ENCODE measurements at regions not wholly inside any gene's neighbourhood (a gene's known extent, or its start where the extent isn't known, plus 50 kb on each side); places are given as distances from the start of the nearest gene placed in this dataset.
"Not testable (repeated sequence)": the region's sequence is repeated elsewhere in the genome, so short reads cannot be mapped to it uniquely, and the experiment has no call there.

DNA sequence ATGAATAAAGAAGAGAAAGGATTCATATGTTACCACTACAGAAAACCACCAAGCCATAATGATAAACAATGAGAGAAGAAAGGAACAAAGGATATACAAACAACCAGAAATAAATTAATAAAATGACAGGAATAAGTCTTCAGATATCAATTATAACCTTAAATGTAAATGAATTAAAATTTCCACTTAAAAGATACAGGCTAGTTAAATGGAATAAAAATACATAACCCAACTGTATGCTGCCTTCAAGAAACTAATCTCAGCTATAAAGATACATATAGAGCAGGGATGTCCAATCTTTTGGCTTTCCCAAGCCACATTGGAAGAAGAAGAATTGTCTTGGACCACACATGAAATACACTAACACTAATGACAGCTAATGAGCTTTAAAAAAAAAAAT, 135.9 kb upstream of the GJE1 start:
- no peak overlapping the region for H3K27ac Mint-ChIP-seq
- H3K9me3 Mint-ChIP-seq, result peaks cover 8% of the 10 kb centered on the region
- no peaks in the 10 kb centered on the region for H3K4me1 Mint-ChIP-seq (ENCODE audit: low read depth)
- intact Hi-C loops (cut with micrococcal nuclease), result no loop called here
- DNase-seq (ENCODE audit: low spot score), result no peak
- H3K4me3 Mint-ChIP-seq, result no peak overlapping the region
- H3K36me3 Mint-ChIP-seq (ENCODE audit: low read depth), result no peaks in the 10 kb centered on the region
- no peaks in the 10 kb centered on the region for H3K27me3 Mint-ChIP-seq (ENCODE audit: insufficient read depth)

DNA sequence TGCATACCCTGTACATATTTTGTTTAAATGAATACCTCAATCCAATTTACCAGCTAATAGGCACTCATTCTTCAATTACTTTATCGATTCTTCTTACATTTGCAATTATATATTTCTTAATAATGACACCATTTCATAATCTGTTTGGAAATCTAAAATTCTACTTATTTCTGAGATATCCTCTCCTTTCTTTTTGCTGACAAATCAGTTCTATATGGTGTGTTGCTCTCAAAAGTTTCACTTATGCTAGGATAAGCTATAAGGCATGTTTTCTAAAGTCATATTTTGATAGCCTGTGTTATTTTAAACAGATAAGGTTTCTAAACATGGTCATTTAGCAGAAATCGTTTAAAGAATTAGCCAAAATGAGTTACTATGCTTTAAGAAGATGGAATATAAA, 140.6 kb upstream of the GJE1 start:
- DNase-seq (ENCODE audit: low spot score), result no peak
- Mint-ChIP-seq H3K9me3 (peaks cover 8% of the 10 kb centered on the region), H3K4me1 (ENCODE audit: low read depth) (no peaks in the 10 kb centered on the region)

DNA sequence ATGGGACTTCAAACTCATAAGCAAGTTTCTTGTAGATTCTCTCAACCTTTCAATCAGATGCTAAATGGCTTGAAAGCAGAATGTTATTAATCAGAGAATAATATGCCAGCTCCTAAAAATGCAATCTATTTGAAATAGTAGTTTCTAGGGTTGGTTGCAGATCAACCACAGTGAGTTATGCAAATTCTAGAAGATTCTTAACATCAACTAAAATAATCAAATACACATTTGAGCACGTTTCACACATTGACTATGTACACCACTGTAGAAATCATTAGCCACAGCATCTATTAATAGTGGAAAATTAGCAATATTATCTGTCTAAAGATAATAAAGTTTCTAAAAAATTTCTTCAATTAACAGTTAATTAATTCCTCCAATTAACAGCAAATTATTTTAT, 141.9 kb upstream of the GJE1 start:
- Mint-ChIP-seq H3K4me1 (ENCODE audit: low read depth) (no peaks in the 10 kb centered on the region), H3K36me3 (ENCODE audit: low read depth) (no peaks in the 10 kb centered on the region), H3K27ac (no peak overlapping the region), H3K9me3 (peaks cover 5% of the 10 kb centered on the region), H3K27me3 (ENCODE audit: insufficient read depth) (no peaks in the 10 kb centered on the region), H3K4me3 (no peak overlapping the region)
- DNase-seq (ENCODE audit: low spot score), result no peak
- intact Hi-C loops (cut with micrococcal nuclease), result no loop called here

More for the DNA sequence above, 140.6 kb upstream of the GJE1 start:
- H3K27ac Mint-ChIP-seq, result no peak overlapping the region
- H3K27me3 Mint-ChIP-seq (ENCODE audit: insufficient read depth), result no peaks in the 10 kb centered on the region
- H3K4me3 Mint-ChIP-seq, result no peak overlapping the region
- intact Hi-C loops (cut with micrococcal nuclease), result no loop called here
- H3K36me3 Mint-ChIP-seq (ENCODE audit: low read depth), result no peaks in the 10 kb centered on the region

DNA sequence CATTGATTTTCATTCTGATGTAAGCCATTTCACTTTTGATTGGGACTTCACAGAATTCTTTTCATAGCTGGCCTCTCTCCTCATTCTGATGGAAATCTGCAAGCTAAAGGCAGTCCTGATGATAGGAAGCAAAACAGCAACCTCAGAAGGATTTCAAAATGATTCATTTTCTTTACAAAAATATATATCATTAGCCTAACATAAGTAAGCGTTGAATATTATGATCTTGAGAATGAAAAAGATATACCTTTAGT, 143.1 kb upstream of the GJE1 start:
- intact Hi-C loops (cut with micrococcal nuclease), result loop anchor here (1.0 kb wide), 1 partner anchor 123 kb away; no protein-coding TSS in a partner anchor
- Mint-ChIP-seq H3K4me1 (ENCODE audit: low read depth) (no peaks in the 10 kb centered on the region), H3K36me3 (ENCODE audit: low read depth) (no peaks in the 10 kb centered on the region), H3K27ac (no peak overlapping the region), H3K9me3 (no peaks in the 10 kb centered on the region), H3K4me3 (no peak overlapping the region), H3K27me3 (ENCODE audit: insufficient read depth) (no peaks in the 10 kb centered on the region)
- DNase-seq (ENCODE audit: low spot score), result no peak

DNA sequence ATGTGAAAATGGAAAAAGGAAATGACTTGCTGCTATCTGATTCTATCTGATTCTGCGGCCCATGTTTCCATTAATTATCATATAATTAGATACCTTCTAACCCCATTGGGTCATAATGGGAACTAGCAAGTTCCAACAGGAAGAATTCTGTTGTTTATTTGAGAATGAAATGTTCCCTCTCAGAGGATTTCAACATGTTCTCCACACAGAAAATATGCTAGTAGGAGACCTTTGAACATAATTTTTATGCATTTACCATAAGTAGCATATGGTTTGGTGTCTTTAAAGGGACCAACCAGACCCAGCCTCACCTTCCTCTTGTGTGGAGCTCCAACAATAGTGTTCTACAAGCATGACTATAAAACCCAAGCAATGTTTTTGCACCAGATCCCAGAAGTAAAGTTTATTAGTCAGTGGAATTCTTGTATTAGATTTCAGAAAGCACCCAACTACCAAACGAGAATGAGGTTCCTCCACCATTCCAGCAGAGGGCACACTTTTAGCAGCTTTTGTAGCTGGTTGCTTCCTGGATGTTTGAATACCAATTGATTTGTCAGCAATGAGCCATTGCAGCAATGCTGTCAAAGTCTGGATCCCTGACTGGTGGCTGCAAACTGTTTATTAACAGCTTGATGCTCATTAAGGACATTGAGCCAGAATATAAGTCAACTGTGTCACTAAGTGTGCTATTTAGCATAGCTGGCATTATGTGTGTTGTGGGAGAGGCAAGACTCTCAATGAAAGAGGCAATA, 143.6 kb upstream of the GJE1 start:
- Mint-ChIP-seq H3K9me3 (no peaks in the 10 kb centered on the region), H3K27me3 (ENCODE audit: insufficient read depth) (no peaks in the 10 kb centered on the region), H3K4me1 (ENCODE audit: low read depth) (no peaks in the 10 kb centered on the region), H3K36me3 (ENCODE audit: low read depth) (no peaks in the 10 kb centered on the region), H3K4me3 (no peak overlapping the region), H3K27ac (no peak overlapping the region)
- intact Hi-C loops (cut with micrococcal nuclease), result loop anchor here (1.0 kb wide), 1 partner anchor 123 kb away; no protein-coding TSS in a partner anchor
- no peak for DNase-seq (ENCODE audit: low spot score)

DNA sequence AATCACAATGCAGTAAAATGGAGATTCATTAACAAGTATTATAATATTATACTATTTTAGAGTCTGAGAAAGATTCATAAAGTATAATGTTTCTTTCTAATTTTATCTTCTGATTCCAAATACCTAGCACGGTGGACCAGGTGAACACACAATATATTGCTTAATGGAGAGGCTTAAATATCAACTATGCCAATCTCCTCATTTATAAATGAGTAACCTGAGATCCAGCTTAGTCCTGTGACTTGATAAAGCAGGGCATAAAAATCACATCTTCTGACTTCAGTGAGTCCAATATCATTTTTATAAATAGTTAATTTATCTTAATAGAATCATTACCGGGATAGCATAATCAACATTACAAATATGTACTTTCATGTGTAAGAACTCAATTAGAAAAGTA, 144.4 kb upstream of the GJE1 start:
- Mint-ChIP-seq H3K4me3 (no peak overlapping the region), H3K36me3 (ENCODE audit: low read depth) (no peaks in the 10 kb centered on the region), H3K4me1 (ENCODE audit: low read depth) (no peaks in the 10 kb centered on the region), H3K27me3 (ENCODE audit: insufficient read depth) (peaks cover 2% of the 10 kb centered on the region), H3K27ac (no peak overlapping the region), H3K9me3 (no peaks in the 10 kb centered on the region)
- DNase-seq (ENCODE audit: low spot score), result no peak
- intact Hi-C loops (cut with micrococcal nuclease), result no loop called here

DNA sequence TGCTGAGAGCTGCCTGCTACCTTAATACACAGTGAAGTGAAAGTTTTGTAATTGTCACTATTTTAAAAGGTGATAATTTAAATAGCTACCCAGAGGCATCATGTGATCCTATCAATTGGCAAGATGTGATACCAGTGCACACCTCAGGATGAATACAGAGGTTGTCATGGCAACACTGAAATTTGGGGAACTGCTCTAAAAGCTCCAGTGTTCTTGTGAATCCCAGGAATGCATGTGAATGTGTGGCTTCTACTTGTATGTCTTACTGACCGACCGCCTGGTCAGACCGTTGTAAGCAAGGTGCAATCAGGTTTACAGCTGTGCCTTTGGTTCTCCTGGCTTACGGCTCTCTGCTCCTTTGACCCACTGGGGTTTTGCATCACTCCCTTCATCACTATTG, 146.3 kb upstream of the GJE1 start:
- Mint-ChIP-seq H3K27me3 (ENCODE audit: insufficient read depth) (peaks cover 2% of the 10 kb centered on the region), H3K36me3 (ENCODE audit: low read depth) (no peaks in the 10 kb centered on the region), H3K4me1 (ENCODE audit: low read depth) (no peaks in the 10 kb centered on the region), H3K9me3 (no peaks in the 10 kb centered on the region), H3K27ac (no peak overlapping the region), H3K4me3 (no peak overlapping the region)
- DNase-seq (ENCODE audit: low spot score), result no peak
- intact Hi-C loops (cut with micrococcal nuclease), result no loop called here

DNA sequence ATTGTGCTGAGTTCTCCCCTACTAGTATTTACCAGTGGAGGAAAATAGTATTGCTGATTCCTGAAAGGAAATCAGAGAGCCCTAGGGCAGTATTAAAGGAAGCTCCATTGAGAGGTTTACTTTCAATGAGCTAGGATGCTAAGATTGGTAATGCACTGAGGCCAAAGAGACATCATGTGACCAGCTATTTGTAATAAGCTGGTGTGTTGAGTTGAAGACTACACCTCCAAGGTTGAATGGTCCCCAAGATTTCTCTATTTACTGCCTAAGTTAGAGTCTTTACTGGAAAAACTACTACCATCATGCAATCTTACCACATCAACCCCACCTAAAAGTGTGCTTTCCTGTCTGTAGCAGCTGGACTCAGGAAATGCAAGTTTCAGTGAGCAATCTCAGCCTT, 151.5 kb upstream of the GJE1 start:
- H3K27ac Mint-ChIP-seq, result no peak overlapping the region
- intact Hi-C loops (cut with micrococcal nuclease), result no loop called here
- no peaks in the 10 kb centered on the region for H3K36me3 Mint-ChIP-seq (ENCODE audit: low read depth)
- no peaks in the 10 kb centered on the region for H3K9me3 Mint-ChIP-seq
- H3K27me3 Mint-ChIP-seq (ENCODE audit: insufficient read depth), result peaks cover 2% of the 10 kb centered on the region
- no peaks in the 10 kb centered on the region for H3K4me1 Mint-ChIP-seq (ENCODE audit: low read depth)
- no peak overlapping the region for H3K4me3 Mint-ChIP-seq
- no peak for DNase-seq (ENCODE audit: low spot score)

DNA sequence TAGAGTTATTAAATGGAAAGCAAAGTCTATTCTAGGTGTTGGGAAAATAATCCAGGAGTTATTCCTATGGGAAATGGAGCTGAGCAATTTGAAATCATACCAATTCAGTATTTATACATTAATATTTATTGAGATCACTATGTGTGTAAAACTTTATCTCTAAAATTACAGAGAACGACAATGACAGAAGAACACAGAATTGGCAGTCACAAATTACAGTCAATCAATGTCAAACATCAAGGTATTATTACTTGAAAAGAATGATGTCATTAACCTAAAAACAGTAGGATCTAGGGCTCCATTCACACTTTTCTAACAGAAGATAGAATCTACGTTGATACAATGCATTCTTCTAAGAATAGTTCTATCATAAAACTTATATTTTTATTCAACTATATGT, 154.9 kb upstream of the GJE1 start:
- H3K36me3 Mint-ChIP-seq (ENCODE audit: low read depth), result no peaks in the 10 kb centered on the region
- H3K27me3 Mint-ChIP-seq (ENCODE audit: insufficient read depth), result no peaks in the 10 kb centered on the region
- no peak for DNase-seq (ENCODE audit: low spot score)
- no peaks in the 10 kb centered on the region for H3K4me1 Mint-ChIP-seq (ENCODE audit: low read depth)
- intact Hi-C loops (cut with micrococcal nuclease), result no loop called here
- no peak overlapping the region for H3K4me3 Mint-ChIP-seq
- no peaks in the 10 kb centered on the region for H3K9me3 Mint-ChIP-seq
- H3K27ac Mint-ChIP-seq, result no peak overlapping the region

DNA sequence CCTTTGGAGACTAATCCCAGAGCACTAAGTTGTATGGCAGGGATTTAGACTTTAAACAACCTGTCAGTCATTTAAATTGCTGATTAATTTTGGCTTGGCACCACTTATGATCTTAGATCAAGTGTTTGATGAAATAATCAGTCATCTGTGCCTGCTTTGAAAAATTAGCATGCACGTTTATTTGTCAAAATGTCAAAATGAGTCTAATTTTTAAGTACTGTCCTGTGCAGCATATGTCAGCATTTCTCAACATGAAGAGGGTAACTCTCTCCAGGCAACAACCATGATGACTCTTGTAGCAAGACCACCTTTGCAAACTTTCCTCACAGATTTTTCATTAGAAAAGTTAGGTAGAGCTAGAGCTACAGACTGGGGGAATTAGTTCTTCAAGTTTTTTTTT, 155.7 kb upstream of the GJE1 start:
- H3K4me3 Mint-ChIP-seq, result no peak overlapping the region
- H3K36me3 Mint-ChIP-seq (ENCODE audit: low read depth), result no peaks in the 10 kb centered on the region
- intact Hi-C loops (cut with micrococcal nuclease), result no loop called here
- DNase-seq (ENCODE audit: low spot score), result no peak
- H3K27ac Mint-ChIP-seq, result no peak overlapping the region
- H3K9me3 Mint-ChIP-seq, result no peaks in the 10 kb centered on the region
- no peaks in the 10 kb centered on the region for H3K27me3 Mint-ChIP-seq (ENCODE audit: insufficient read depth)
- H3K4me1 Mint-ChIP-seq (ENCODE audit: low read depth), result no peaks in the 10 kb centered on the region

DNA sequence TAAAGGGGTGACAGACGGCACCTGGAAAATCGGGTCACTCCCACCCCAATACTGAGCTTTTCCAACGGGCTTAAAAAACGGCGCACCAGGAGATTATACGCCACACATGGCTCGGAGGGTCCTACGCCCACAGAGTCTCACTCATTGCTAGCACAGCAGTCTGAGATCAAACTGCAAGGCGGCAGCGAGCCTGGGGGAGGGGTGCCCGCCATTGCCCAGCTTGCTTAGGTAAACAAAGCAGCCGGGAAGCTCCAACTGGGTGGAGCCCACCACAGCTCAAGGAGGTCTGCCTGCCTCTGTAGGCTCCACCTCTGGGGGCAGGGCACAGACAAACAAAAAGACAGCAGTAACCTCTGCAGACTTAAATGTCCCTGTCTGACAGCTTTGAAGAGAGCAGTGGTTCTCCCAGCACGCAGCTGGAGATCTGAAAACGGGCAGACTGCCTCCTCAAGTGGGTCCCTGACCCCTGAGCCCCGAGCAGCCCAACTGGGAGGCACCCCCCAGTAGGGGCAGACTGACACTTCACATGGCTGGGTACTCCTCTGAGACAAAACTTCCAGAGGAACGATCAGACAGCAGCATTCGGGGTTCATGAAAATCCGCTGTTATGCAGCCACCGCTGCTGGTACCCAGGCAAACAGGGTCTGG, 162.8 kb upstream of the GJE1 start:
- H3K4me3 Mint-ChIP-seq; H3K27ac Mint-ChIP-seq; H3K9me3 Mint-ChIP-seq; DNase-seq (ENCODE audit: low spot score); H3K4me1 Mint-ChIP-seq (ENCODE audit: low read depth); intact Hi-C loops (cut with micrococcal nuclease); H3K36me3 Mint-ChIP-seq (ENCODE audit: low read depth); H3K27me3 Mint-ChIP-seq (ENCODE audit: insufficient read depth): not testable (repeated sequence)

DNA sequence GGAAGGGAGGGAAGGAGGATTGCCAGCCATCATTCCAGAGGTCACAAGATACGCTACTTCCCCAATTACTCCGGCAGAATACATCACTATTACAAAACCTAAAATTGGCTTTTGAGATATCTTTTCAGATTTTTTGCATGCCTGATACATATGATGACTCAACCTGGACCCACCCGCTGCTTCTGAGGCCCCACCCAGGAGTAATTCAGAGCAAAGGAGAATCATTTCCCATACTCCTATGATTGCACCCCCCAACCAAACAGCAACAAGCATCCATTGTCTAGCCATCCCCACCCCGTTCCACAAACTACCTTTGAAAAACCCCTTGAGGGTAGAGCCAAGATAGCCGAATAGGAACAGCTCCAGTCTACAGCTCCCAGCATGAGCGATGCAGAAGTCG, 163.5 kb upstream of the GJE1 start:
- DNase-seq (ENCODE audit: low spot score), result no peak
- H3K27me3 Mint-ChIP-seq (ENCODE audit: insufficient read depth), result no peaks in the 10 kb centered on the region
- H3K4me3 Mint-ChIP-seq, result no peak overlapping the region
- H3K27ac Mint-ChIP-seq, result no peak overlapping the region
- no peaks in the 10 kb centered on the region for H3K4me1 Mint-ChIP-seq (ENCODE audit: low read depth)
- H3K36me3 Mint-ChIP-seq (ENCODE audit: low read depth), result no peaks in the 10 kb centered on the region
- H3K9me3 Mint-ChIP-seq, result peaks cover 4% of the 10 kb centered on the region
- intact Hi-C loops (cut with micrococcal nuclease), result no loop called here

DNA sequence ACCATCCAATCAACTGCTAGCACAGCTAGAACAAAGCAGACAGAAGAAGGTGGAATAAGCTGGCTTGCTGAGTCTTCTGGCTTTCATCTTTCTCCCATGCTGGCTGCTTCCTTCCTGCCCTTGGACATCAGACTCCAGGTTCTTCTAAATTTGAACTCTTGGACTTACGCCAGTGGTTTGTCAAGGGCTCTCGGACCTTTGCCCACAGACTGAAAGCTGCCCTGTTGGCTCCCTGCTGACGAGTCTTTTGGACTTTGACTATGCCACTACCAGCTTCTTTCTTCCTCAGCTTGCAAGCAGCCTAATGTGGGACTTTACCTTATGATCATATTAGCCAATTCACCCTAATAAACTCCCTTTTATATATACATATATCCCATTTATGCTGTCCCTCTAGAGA, 164.1 kb upstream of the GJE1 start:
- no peak for DNase-seq (ENCODE audit: low spot score)
- H3K27ac Mint-ChIP-seq, result no peak overlapping the region
- H3K4me1 Mint-ChIP-seq (ENCODE audit: low read depth), result no peaks in the 10 kb centered on the region
- H3K9me3 Mint-ChIP-seq, result peaks cover 4% of the 10 kb centered on the region
- intact Hi-C loops (cut with micrococcal nuclease), result no loop called here
- no peaks in the 10 kb centered on the region for H3K27me3 Mint-ChIP-seq (ENCODE audit: insufficient read depth)
- H3K4me3 Mint-ChIP-seq, result no peak overlapping the region
- H3K36me3 Mint-ChIP-seq (ENCODE audit: low read depth), result no peaks in the 10 kb centered on the region

DNA sequence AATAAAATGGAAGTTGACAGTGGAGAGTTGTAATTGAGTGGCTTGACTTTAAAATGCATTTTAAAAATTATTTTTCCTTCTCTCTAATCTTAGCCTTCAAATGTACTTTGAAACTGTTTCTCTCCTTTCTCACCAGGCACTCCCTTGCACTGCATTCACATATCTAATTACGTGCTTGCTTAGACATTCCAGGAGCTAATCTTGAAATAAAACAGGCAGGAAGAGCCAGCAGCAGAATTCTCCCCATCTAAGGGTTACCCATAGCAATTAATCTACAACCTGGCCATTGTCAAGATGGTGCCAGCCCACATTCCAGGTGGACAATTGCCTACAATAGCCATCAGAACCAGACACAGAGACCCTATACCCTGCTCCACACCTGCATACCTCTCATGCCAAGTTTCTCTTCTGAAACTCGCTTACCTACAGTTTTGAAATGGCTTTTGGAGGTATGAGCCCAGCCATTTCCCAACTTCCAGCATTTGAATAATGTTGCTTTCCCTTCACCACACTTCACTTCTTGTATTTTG, 167.6 kb upstream of the GJE1 start:
- Mint-ChIP-seq H3K9me3 (peaks cover 4% of the 10 kb centered on the region), H3K4me1 (ENCODE audit: low read depth) (no peaks in the 10 kb centered on the region)

More for the DNA sequence above, 167.6 kb upstream of the GJE1 start:
- no peak overlapping the region for H3K27ac Mint-ChIP-seq
- intact Hi-C loops (cut with micrococcal nuclease), result no loop called here
- DNase-seq (ENCODE audit: low spot score), result no peak
- H3K4me3 Mint-ChIP-seq, result no peak overlapping the region
- H3K27me3 Mint-ChIP-seq (ENCODE audit: insufficient read depth), result no peaks in the 10 kb centered on the region
- H3K36me3 Mint-ChIP-seq (ENCODE audit: low read depth), result no peaks in the 10 kb centered on the region

All from activated T-helper 1 cell treated with anti-CD3 and anti-CD28 coated beads, Interleukin-12 subunit alpha, Interleukin-12 subunit beta, Interleukin-2, Interleukin-4 antibody, amounts not matched to agents 30 ng/mL and 10 ng/mL and 1 ng/mL, durations not matched to agents 14 hours and 24 hours and 36 hours (primary cell).